HG02973 (cell line): ENCODE measurements at regions not wholly inside any gene's neighbourhood (a gene's known extent, or its start where the extent isn't known, plus 50 kb on each side); places are given as distances from the start of the nearest gene placed in this dataset.

ENCODE experiments used
- ATAC-seq: cut with Tn5 transposase; IDR thresholded peaks from one replicate; pipeline ENCODE4 v1.9.1; 2021; ENCODE audit warnings: moderate library complexity; ENCODE audit not compliant: unreplicated experiment

DNA sequence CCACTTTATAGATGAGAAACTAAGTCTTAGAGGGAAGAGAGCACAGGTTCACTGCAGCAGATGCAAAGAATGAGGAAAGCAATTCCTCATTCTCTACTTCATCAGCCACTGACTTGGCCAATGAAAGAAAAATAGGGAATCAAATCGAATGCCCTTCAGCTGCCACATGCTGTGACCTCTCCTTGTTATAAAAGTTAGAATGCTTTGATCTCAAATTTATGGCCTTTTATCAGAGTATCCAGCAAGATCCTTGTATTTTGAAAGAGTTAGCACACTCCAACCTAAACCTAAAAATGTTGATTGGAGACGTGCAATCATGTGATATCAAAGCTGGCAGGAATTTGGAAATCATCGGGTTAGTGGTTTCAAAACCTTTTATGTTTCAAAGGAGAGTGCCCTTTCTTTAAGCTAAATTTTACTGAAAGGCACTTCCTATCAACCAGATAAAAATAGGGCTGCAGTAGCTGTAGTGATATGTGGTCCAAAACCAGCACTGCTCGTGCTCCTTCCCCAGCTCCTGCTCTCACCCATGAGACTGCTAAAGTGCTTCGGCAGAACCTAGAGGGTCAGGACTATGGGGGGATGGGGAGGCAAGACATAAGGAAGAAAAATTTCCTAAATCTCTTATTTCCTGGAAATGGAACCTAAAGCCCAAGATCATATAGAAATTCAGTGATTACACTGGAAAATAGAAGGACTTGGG lies 617.0 kb downstream of the PYDC2 start:
- no peak for ATAC-seq

DNA sequence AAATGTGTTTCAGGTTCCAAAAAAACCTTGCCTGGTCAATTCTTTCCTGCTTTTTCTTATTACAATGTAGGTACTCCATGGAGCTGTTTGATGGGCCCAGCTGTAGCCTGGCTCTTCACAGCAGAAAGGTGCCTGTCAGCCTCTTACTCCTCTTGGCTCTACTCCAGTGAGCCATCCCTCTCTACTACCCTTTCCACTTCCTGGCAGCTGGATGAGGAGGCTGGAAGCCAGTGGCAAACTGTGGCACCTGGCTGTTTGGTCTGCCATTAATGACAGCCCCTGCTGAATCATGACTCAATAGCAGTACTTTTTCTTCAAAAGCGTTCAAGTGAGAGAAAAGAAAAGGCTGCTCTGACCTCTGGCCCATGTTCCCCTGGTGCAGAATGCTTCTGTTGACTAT lies 618.1 kb downstream of the PYDC2 start:
- ATAC-seq, result no peak

DNA sequence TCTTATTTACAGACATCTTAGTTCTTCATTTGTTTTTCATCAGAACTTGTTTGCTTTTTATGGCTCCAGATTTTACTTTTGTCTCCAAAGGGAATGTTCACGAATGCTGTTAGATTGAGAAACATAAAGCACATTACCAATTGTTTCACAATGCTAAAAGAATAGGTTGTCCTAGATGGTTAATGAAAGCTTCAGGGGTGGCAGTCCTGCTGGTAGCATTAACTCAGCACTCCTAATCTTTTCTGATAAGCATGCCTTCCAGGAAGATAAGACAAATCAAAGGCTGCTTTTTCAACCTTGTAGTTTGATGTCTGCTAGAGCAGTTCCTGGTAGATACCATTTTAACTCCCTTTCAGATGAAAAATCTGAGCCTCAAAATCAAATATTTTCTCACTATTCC lies 619.4 kb downstream of the PYDC2 start:
- no peak for ATAC-seq

GRCh38 chr3:192082730-192083660 lies 622.0 kb downstream of the PYDC2 start:
- peak; percentile 98 for ATAC-seq
